ENCODE measurements at regions not wholly inside any gene's neighbourhood (a gene's known extent, or its start where the extent isn't known, plus 50 kb on each side); places are given as distances from the start of the nearest gene placed in this dataset.

GRCh38 chr6:22045261-22045912 is 251.4 kb downstream of the PRL start:
- Histone ChIP-seq H3K27me3 (ENCODE audit: insufficient read depth, poor library complexity, severe bottlenecking) (no peaks in the 10 kb centered on the region), H3K4me3 (replicated peaks; ENCODE audit: insufficient read depth, low read length) (no peak overlapping the region), H3K27ac (replicated peaks) (no peak overlapping the region)
- no peak for TF ChIP-seq CTCF (IDR thresholded peaks at IDR 0.05; ENCODE audit: insufficient read depth, low read length)
- TF ChIP-seq, protein P1, sequence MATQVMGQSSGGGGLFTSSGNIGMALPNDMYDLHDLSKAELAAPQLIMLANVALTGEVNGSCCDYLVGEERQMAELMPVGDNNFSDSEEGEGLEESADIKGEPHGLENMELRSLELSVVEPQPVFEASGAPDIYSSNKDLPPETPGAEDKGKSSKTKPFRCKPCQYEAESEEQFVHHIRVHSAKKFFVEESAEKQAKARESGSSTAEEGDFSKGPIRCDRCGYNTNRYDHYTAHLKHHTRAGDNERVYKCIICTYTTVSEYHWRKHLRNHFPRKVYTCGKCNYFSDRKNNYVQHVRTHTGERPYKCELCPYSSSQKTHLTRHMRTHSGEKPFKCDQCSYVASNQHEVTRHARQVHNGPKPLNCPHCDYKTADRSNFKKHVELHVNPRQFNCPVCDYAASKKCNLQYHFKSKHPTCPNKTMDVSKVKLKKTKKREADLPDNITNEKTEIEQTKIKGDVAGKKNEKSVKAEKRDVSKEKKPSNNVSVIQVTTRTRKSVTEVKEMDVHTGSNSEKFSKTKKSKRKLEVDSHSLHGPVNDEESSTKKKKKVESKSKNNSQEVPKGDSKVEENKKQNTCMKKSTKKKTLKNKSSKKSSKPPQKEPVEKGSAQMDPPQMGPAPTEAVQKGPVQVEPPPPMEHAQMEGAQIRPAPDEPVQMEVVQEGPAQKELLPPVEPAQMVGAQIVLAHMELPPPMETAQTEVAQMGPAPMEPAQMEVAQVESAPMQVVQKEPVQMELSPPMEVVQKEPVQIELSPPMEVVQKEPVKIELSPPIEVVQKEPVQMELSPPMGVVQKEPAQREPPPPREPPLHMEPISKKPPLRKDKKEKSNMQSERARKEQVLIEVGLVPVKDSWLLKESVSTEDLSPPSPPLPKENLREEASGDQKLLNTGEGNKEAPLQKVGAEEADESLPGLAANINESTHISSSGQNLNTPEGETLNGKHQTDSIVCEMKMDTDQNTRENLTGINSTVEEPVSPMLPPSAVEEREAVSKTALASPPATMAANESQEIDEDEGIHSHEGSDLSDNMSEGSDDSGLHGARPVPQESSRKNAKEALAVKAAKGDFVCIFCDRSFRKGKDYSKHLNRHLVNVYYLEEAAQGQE (IDR thresholded peaks at IDR 0.05; ENCODE audit: insufficient replicate concordance, low read depth) = no peak
- TF ChIP-seq GABPA (IDR thresholded peaks at IDR 0.05; ENCODE audit: low read depth) = no peak
- TF ChIP-seq POLR2AphosphoS5 (IDR thresholded peaks at IDR 0.05; ENCODE audit: low read depth) = no peak
- TF ChIP-seq SPI1 (IDR thresholded peaks at IDR 0.05; ENCODE audit: borderline replicate concordance, low read depth) = no peak
- no peak for DNase-seq (ENCODE audit: low read depth in 1 of 2, low spot score in 1 of 2)

GRCh38 chr6:22049002-22049401 is 247.8 kb downstream of the PRL start:
- Histone ChIP-seq H3K27me3 (ENCODE audit: insufficient read depth, poor library complexity, severe bottlenecking) (no peaks in the 10 kb centered on the region), H3K4me3 (replicated peaks; ENCODE audit: insufficient read depth, low read length) (no peak overlapping the region), H3K27ac (replicated peaks) (no peak overlapping the region)
- no peak for TF ChIP-seq POLR2AphosphoS5 (IDR thresholded peaks at IDR 0.05; ENCODE audit: low read depth)
- TF ChIP-seq SPI1 (IDR thresholded peaks at IDR 0.05; ENCODE audit: borderline replicate concordance, low read depth) = no peak
- TF ChIP-seq, protein P1 (IDR thresholded peaks at IDR 0.05; ENCODE audit: insufficient replicate concordance, low read depth) = no peak
- DNase-seq (ENCODE audit: low read depth in 1 of 2, low spot score in 1 of 2) = no peak

- Histone ChIP-seq H3K27ac (replicated peaks) (no peak overlapping the region), H3K4me3 (replicated peaks; ENCODE audit: insufficient read depth, low read length) (no peak overlapping the region)
- no peak for TF ChIP-seq GABPA (IDR thresholded peaks at IDR 0.05; ENCODE audit: low read depth)
- no peak for TF ChIP-seq POLR2AphosphoS5 (IDR thresholded peaks at IDR 0.05; ENCODE audit: low read depth)
- no peak for TF ChIP-seq SPI1 (IDR thresholded peaks at IDR 0.05; ENCODE audit: borderline replicate concordance, low read depth)
- no peak for TF ChIP-seq CTCF (IDR thresholded peaks at IDR 0.05; ENCODE audit: insufficient read depth, low read length)
- TF ChIP-seq, protein P1 (IDR thresholded peaks at IDR 0.05; ENCODE audit: insufficient replicate concordance, low read depth) = no peak
Observed at GRCh38 chr6:22053391-22053997, 243.3 kb downstream of the PRL start.

More at GRCh38 chr6:22053391-22053997, 243.3 kb downstream of the PRL start:
- peak in 1 of 2 experiments; percentile 8 for DNase-seq (ENCODE audit: low read depth in 1 of 2, low spot score in 1 of 2)
- H3K27me3 ChIP-seq (ENCODE audit: insufficient read depth, poor library complexity, severe bottlenecking) = no peaks in the 10 kb centered on the region
